GM12875 (cell line): ENCODE measurements at regions not wholly inside any gene's neighbourhood (a gene's known extent, or its start where the extent isn't known, plus 50 kb on each side); places are given as distances from the start of the nearest gene placed in this dataset.

Experiments used
- H3K4me3 ChIP-seq: one replicate; pipeline ENCODE4 v1.5.1; 2011; ENCODE audit warnings: low read depth, low read length, control low read depth
- CTCF ChIP-seq: IDR thresholded peaks from 2 replicates; pipeline ENCODE4 v1.5.1; 2011; ENCODE audit warnings: low read depth, mild to moderate bottlenecking, control low read depth, inconsistent platforms, low read length, moderate library complexity, borderline replicate concordance; ENCODE audit not compliant: insufficient read depth

GRCh38 chr19:29062475-29063435 is 150.2 kb downstream of the UQCRFS1 start:
- no peak overlapping the region for H3K4me3 ChIP-seq
- no peak for TF ChIP-seq CTCF

- H3K4me3 ChIP-seq: no peak overlapping the region
- no peak for TF ChIP-seq CTCF
These were observed 152.1 kb downstream of the UQCRFS1 start for GRCh38 chr19:29060813-29061364.

- H3K4me3 ChIP-seq: no peak overlapping the region
- no peak for TF ChIP-seq CTCF
These were observed 156.4 kb downstream of the UQCRFS1 start for GRCh38 chr19:29056535-29056934.

- no peak for TF ChIP-seq CTCF
- no peak overlapping the region for H3K4me3 ChIP-seq
These were observed 157.9 kb downstream of the UQCRFS1 start for GRCh38 chr19:29054886-29055675.

- H3K4me3 ChIP-seq: no peak overlapping the region
- no peak for TF ChIP-seq CTCF
These were observed 164.1 kb downstream of the UQCRFS1 start for GRCh38 chr19:29048873-29049272.

- no peak for TF ChIP-seq CTCF
- H3K4me3 ChIP-seq: no peak overlapping the region
These were observed 167.2 kb downstream of the UQCRFS1 start for GRCh38 chr19:29045679-29046254.
